MG63 (cell line): ENCODE measurements at regions not wholly inside any gene's neighbourhood (a gene's known extent, or its start where the extent isn't known, plus 50 kb on each side); places are given as distances from the start of the nearest gene placed in this dataset.
A peak's percentile ranks its signal among the peaks of the same experiment; 100 is the strongest.
"Not testable (repeated sequence)": the region's sequence is repeated elsewhere in the genome, so short reads cannot be mapped to it uniquely, and the experiment has no call there.

Experiments
- DNase-seq: peaks from one replicate; pipeline ENCODE4 v3.0.0-alpha.2; 2020
- H3K27me3 ChIP-seq: fragments of 250-450 bp; sonication (Bioruptor Pico); 2 replicates; pipeline ENCODE4 v1.5.1; 2020; ENCODE audit warnings: mild to moderate bottlenecking, moderate library complexity
- H3K36me3 ChIP-seq: fragments of 250-450 bp; sonication (Bioruptor Pico); 2 replicates; pipeline ENCODE4 v1.5.1; 2020; ENCODE audit warnings: mild to moderate bottlenecking, moderate library complexity
- H3K4me3 ChIP-seq: fragments of 250-450 bp; sonication (Bioruptor Pico); 2 replicates; pipeline ENCODE4 v1.5.1; 2020; ENCODE audit warnings: mild to moderate bottlenecking, moderate library complexity
- H3K9me3 ChIP-seq: fragments of 250-450 bp; sonication (Bioruptor Pico); 2 replicates; pipeline ENCODE4 v1.5.1; 2020; ENCODE audit warnings: mild to moderate bottlenecking, moderate library complexity

DNA sequence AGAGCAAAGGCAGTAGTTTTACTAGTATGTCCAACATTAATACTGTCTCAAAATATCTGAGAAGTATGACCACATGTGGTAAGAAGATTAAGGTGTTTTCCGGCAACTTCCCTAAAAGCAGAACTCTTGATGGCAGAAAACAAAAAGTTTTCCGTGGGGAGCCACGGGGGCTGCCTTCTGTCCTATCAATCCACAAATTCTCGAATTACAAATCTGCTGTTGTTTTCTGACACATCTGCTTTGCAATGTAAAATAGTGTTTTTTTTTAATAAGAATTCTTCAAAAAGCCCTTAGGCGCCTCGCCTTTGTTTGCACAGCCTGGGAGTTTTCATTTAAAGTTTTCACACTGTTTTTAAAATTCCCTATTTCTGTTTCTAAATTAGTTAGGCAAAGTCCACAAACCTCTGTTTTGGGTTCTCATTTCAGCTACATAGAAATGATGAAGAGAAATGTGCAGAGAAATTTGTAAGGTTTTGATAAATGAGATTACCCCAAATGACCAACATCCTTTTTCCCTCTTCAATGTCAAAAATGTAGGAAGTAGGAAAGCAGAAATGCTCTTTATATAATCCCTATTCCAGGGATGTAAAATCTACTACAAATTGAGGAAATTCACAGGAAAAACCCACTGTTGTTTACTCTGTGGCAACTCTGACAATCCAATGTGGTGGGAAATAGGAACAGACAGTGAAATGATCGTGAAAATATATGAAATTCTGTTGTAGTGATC, 385.8 kb downstream of the ZEB2 start:
- Histone ChIP-seq H3K4me3 (no peak overlapping the region), H3K27me3 (no peaks in the 10 kb centered on the region), H3K9me3 (no peaks in the 10 kb centered on the region), H3K36me3 (no peaks in the 10 kb centered on the region)
- DNase-seq: no peak

GRCh38 chr2:144132357-144132756, 387.6 kb downstream of the ZEB2 start:
- no peaks in the 10 kb centered on the region for H3K27me3 ChIP-seq
- DNase-seq: peak; percentile 6
- no peaks in the 10 kb centered on the region for H3K36me3 ChIP-seq
- no peak overlapping the region for H3K4me3 ChIP-seq
- H3K9me3 ChIP-seq: no peaks in the 10 kb centered on the region

DNA sequence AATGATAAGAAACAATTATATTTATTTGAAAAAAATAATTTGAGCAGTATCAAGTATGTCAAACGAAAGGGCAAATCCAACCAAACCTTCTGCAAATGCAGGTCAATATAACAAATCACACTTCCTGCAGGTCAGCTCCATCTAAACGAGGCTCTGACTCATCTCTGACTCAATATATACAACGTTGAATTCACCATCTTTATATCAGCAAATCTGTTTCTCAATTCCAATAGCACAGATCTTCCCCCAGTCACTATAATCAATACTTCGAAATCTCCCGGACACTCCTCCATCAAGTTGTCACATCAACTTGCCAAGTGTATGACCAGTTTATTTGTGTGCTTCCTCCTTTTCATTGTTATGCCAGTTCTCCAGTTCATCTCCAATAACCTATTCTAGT, 388.9 kb downstream of the ZEB2 start:
- no peaks in the 10 kb centered on the region for H3K27me3 ChIP-seq
- H3K4me3 ChIP-seq: no peak overlapping the region
- DNase-seq: no peak
- H3K36me3 ChIP-seq: no peaks in the 10 kb centered on the region
- H3K9me3 ChIP-seq: no peaks in the 10 kb centered on the region

GRCh38 chr2:144130551-144130950, 389.4 kb downstream of the ZEB2 start:
- Histone ChIP-seq H3K27me3 (no peaks in the 10 kb centered on the region), H3K4me3 (no peak overlapping the region), H3K9me3 (no peaks in the 10 kb centered on the region), H3K36me3 (no peaks in the 10 kb centered on the region)
- no peak for DNase-seq

GRCh38 chr2:144128130-144128746, 391.7 kb downstream of the ZEB2 start:
- Histone ChIP-seq H3K4me3 (no peak overlapping the region), H3K36me3 (no peaks in the 10 kb centered on the region), H3K27me3 (no peaks in the 10 kb centered on the region), H3K9me3 (no peaks in the 10 kb centered on the region)
- no peak for DNase-seq

DNA sequence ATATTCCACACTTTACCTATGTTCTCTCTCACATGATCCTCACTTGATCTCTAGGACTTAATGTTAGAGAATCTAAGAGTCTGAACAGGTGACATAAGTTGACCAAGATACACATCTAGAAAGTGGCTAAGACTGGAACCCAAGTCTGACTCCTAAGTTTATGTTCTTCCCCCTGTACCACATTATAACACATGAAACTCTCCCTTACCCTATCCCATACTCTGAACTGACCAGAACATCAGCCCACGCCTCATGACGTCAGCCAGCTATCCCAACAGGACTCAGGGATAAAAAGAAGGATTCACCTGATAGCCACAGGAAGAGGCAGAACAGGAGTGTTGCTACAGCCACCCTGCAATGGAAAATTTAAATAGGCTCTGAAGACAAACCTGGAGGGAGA, 392.2 kb downstream of the ZEB2 start:
- H3K36me3 ChIP-seq: no peaks in the 10 kb centered on the region
- H3K4me3 ChIP-seq: no peak overlapping the region
- H3K27me3 ChIP-seq: no peaks in the 10 kb centered on the region
- H3K9me3 ChIP-seq: no peaks in the 10 kb centered on the region
- DNase-seq: no peak

DNA sequence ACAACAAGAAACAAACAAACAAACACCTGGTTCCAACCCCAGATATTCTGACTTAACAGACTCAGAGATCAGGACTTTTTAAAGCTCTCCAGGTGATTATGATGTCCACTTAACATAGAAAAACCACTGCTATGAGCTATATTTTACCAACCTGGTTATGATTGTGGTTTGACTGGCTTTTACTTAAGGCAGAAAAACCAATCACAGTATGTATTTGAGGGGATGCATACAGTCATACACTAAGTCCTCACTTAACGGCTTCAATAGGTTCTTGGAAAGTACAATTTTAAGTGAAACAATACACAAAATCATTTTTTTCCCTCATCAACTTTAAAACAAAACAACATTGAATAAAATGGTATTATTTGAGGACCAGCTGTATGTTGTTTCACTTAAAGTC, 393.6 kb downstream of the ZEB2 start:
- Histone ChIP-seq H3K9me3 (no peaks in the 10 kb centered on the region), H3K27me3 (no peaks in the 10 kb centered on the region), H3K36me3 (no peaks in the 10 kb centered on the region), H3K4me3 (no peak overlapping the region)
- no peak for DNase-seq

DNA sequence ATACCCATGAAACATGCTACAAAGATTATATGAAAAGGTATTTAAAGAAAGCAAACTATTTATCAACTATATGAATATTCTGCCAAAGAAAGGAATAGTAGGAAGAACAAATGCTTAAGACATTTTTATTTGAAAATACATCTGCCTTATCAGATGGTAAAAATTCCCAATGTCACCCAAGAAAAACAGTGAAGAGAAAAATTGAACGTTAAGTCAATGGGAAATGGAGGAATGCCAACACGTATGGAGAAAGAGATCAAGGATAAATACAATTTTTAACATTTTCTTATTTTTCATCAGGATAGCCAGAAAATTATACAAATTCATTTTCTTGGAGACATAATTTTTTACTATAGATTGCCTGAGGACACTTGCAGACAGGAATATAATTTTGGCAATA, 394.2 kb downstream of the ZEB2 start:
- no peaks in the 10 kb centered on the region for H3K36me3 ChIP-seq
- no peak overlapping the region for H3K4me3 ChIP-seq
- no peak for DNase-seq
- no peaks in the 10 kb centered on the region for H3K9me3 ChIP-seq
- no peaks in the 10 kb centered on the region for H3K27me3 ChIP-seq

- no peaks in the 10 kb centered on the region for H3K36me3 ChIP-seq
- no peak overlapping the region for H3K4me3 ChIP-seq
- H3K9me3 ChIP-seq: no peaks in the 10 kb centered on the region
- DNase-seq: no peak
- no peaks in the 10 kb centered on the region for H3K27me3 ChIP-seq
These were observed 395.0 kb downstream of the ZEB2 start for GRCh38 chr2:144124882-144125281.

- Histone ChIP-seq H3K4me3 (no peak overlapping the region), H3K27me3 (no peaks in the 10 kb centered on the region), H3K9me3 (no peaks in the 10 kb centered on the region), H3K36me3 (no peaks in the 10 kb centered on the region)
- no peak for DNase-seq
These were observed 399.4 kb downstream of the ZEB2 start for GRCh38 chr2:144120487-144120886.

DNA sequence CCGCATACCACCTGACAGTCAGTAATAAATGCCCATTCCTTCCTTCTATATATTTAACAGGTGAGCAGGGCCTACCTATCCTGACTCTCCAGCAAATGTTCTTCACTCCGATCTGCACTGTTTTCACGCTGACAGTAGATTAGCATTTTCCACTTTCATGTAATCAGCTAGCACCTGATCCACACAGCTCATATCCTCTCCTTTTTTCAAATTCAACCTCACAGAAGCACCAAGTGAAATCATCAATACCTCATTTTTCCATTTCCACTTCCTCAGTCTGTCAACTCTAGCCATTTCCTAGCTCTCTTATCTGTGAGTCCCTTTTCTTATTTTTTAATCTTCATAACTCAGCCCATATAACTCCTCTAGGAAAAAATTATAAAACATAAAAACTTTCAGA, 402.8 kb downstream of the ZEB2 start:
- H3K9me3 ChIP-seq: no peaks in the 10 kb centered on the region
- H3K4me3 ChIP-seq: no peak overlapping the region
- H3K27me3 ChIP-seq: no peaks in the 10 kb centered on the region
- no peaks in the 10 kb centered on the region for H3K36me3 ChIP-seq
- no peak for DNase-seq

DNA sequence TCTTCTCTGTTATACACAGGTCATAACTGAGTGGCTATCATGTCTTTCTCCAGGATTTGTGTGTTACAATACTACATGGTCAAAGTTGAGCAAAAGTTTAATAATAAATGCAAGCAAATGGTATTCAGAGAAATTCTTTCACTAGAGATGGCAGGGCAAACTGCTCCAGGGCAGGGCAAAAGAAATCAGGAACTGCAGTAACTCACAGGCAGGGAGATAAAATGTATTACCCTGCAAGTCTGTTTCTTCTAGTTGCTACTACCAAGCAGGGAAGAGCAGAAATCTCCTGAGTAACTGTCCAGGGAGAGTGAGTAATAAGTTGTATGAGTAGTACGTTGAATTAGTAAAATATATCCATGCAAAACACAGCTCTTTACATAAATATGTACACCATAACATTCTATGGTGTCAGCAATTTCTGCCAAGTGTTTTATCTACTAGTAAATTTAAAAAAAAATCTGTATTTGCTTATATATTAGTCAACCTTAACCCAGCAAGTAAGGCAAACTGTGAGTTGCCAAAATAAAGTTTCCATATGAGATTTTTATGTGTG, 404.1 kb downstream of the ZEB2 start:
- no peaks in the 10 kb centered on the region for H3K36me3 ChIP-seq
- DNase-seq: no peak
- H3K9me3 ChIP-seq: no peaks in the 10 kb centered on the region
- no peaks in the 10 kb centered on the region for H3K27me3 ChIP-seq
- H3K4me3 ChIP-seq: no peak overlapping the region

DNA sequence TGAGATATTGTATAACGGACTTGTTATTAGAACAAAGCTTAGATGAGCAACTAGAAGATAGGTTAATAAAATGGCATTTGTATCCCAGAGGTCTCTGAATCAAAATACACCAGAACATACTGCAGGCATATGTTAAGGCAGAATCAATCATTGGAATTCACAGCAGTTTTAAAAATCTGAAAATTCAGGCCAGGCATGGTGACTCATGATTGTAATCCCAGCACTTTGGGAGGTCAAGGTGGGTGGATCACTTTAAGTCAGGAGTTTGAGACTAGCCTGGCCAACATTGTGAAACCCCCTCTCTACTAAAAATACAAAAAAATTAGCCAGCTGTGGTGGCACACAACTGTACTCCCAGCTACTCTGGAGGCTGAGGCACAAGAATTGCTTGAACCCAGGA, 405.2 kb downstream of the ZEB2 start:
- DNase-seq: peak; percentile 17
- Histone ChIP-seq H3K4me3 (no peak overlapping the region), H3K36me3 (no peaks in the 10 kb centered on the region), H3K27me3 (no peaks in the 10 kb centered on the region), H3K9me3 (no peaks in the 10 kb centered on the region)

DNA sequence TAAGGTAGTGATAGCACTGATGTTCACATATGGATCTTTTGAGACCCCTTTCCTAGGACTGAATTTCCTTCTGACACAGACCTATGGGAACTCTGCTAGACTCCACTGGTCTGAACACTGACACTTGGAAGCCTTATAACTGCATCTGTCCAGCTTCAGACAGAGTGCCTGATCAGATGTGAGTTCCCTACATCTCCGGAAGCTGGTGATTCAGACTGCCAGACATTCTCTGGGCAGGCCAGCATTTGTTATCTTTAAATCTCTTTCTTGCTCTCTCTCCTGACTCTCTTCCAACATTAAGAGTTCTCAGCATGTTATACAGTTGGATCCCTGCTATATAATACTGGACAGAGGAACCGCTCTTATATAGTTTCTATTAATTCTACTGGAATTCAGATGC, 408.5 kb downstream of the ZEB2 start:
- H3K36me3 ChIP-seq: no peaks in the 10 kb centered on the region
- H3K4me3 ChIP-seq: no peak overlapping the region
- peak; percentile 57 for DNase-seq
- H3K9me3 ChIP-seq: no peaks in the 10 kb centered on the region; the same call in none of the 2 replicates
- H3K27me3 ChIP-seq: no peaks in the 10 kb centered on the region

DNA sequence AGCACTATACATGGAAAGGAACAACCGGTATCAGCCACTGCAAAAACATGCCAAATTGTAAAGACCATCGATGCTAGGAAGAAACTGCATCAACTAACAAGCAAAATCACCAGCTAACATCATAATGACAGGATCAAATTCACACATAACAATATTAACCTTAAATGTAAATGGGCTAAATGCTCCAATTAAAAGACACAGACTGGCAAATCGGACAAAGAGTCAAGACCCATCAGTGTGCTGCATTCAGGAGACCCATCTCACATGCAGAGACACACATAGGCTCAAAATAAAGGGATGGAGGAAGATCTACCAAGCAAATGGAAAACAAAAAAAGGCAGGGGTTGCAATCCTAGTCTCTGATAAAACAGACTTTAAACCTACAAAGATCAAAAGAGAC, 413.8 kb downstream of the ZEB2 start:
- not testable (repeated sequence) for H3K36me3 ChIP-seq, DNase-seq, H3K9me3 ChIP-seq, H3K4me3 ChIP-seq, H3K27me3 ChIP-seq

DNA sequence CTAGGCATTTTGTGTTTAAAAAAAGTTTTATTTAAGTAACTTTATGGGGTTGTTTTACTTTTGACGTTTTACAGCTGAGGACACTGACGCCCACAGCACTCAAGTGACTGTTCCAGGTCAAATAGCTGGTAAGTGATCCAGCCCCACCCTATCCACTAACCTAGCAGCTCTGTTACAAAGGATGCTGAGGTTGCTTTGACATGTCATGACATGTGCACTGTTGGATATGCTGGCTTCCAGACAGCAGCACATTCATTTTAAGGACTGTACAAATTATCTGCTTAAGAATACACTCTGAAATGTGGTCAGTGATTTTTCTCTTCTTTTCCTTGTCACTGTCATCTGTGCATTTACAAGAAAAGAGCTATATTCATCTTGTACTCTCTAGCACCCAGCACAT, 417.5 kb downstream of the ZEB2 start:
- DNase-seq: no peak
- peaks cover 3% of the 10 kb centered on the region for H3K9me3 ChIP-seq
- no peaks in the 10 kb centered on the region for H3K36me3 ChIP-seq
- H3K27me3 ChIP-seq: no peaks in the 10 kb centered on the region
- H3K4me3 ChIP-seq: no peak overlapping the region

DNA sequence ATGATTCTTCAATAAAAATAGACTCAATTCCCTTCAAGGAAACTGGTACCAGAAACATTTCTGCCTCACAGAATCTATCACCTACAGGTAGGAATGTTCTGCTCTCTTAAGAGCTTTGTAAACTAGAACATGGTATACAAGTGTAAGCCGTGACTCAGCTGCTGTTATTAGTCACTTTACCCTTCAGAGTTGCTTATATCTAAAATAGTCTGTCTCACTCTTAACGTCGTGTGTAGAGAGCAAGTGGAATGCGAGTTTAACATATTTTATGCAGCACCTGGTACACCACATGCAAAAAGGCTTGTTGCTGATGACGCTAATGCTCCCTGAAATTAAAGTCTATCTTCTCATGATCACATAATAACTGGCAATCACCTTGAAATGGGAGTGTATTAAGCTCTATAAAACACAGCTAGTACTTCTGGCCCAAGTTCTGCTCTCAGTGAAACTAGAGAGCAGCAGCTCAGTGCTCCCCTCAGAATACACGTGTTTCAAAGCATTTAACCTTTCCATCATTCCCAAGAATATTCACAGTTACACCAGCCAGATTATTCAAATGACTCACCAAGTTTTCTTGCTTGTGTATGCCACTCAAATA, 420.0 kb downstream of the ZEB2 start:
- no peak overlapping the region for H3K4me3 ChIP-seq
- H3K27me3 ChIP-seq: no peaks in the 10 kb centered on the region
- peak; percentile 23 for DNase-seq
- H3K9me3 ChIP-seq: no peaks in the 10 kb centered on the region
- no peaks in the 10 kb centered on the region for H3K36me3 ChIP-seq

DNA sequence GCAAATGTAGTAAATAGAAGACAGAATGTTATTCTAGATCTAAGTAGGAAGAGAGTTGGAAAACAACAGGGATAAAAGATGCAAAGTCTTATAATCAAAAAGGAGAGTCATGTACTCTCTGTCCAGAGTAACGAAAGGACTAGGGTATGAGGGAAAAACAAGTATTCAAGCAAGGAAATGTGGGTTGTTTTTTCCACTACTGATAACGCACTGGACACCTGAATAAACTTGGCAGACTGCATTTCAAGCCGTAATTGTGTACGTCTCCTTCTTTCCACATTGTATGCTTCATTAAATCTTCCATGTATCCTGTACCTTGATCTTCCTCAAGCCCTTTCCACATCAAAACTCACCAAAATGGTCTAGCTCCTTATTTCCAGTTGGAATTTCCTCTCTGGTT, 420.6 kb downstream of the ZEB2 start:
- Histone ChIP-seq H3K36me3 (no peaks in the 10 kb centered on the region), H3K27me3 (no peaks in the 10 kb centered on the region), H3K9me3 (no peaks in the 10 kb centered on the region), H3K4me3 (no peak overlapping the region)
- DNase-seq: no peak
